OCI-LY7 (cell line): ENCODE measurements at regions not wholly inside any gene's neighbourhood (a gene's known extent, or its start where the extent isn't known, plus 50 kb on each side); places are given as distances from the start of the nearest gene placed in this dataset.

ENCODE experiments used
- EZH2phosphoT487 ChIP-seq: fragments of 200-600 bp; sonication (generic); IDR thresholded peaks from 2 replicates; pipeline ENCODE4 v1.6.1; 2018; ENCODE audit warnings: low read depth, borderline replicate concordance, mild to moderate bottlenecking, mixed run types, antibody characterized with exemption, low read length, moderate library complexity, mixed read lengths
- TF ChIP-seq, protein P1 (sequence below): fragments of 200-600 bp; sonication (generic); conservative IDR thresholded peaks from 2 replicates; pipeline ENCODE4 v1.5.1; 2014; ENCODE audit warnings: mild to moderate bottlenecking, antibody characterized with exemption, low read length, moderate library complexity, mixed read lengths

- TF ChIP-seq, protein P1, sequence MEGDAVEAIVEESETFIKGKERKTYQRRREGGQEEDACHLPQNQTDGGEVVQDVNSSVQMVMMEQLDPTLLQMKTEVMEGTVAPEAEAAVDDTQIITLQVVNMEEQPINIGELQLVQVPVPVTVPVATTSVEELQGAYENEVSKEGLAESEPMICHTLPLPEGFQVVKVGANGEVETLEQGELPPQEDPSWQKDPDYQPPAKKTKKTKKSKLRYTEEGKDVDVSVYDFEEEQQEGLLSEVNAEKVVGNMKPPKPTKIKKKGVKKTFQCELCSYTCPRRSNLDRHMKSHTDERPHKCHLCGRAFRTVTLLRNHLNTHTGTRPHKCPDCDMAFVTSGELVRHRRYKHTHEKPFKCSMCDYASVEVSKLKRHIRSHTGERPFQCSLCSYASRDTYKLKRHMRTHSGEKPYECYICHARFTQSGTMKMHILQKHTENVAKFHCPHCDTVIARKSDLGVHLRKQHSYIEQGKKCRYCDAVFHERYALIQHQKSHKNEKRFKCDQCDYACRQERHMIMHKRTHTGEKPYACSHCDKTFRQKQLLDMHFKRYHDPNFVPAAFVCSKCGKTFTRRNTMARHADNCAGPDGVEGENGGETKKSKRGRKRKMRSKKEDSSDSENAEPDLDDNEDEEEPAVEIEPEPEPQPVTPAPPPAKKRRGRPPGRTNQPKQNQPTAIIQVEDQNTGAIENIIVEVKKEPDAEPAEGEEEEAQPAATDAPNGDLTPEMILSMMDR = no peak
- no peak for TF ChIP-seq EZH2phosphoT487
Observed at GRCh38 chr18:70826571-70826970, 537.7 kb downstream of the SOCS6 start.
